Neural progenitor cell (in vitro differentiated cells): ENCODE measurements at regions not wholly inside any gene's neighbourhood (a gene's known extent, or its start where the extent isn't known, plus 50 kb on each side); places are given as distances from the start of the nearest gene placed in this dataset.

Experiments
- EZH2phosphoT487 ChIP-seq: fragments of 200-600 bp; sonication (generic); IDR thresholded peaks from 2 replicates; pipeline ENCODE4 v1.6.1; 2017; ENCODE audit warnings: antibody characterized with exemption
- TF ChIP-seq, protein P1 (sequence below): fragments of 200-600 bp; sonication (generic); IDR thresholded peaks from 2 replicates; pipeline ENCODE4 v1.5.1; 2017; ENCODE audit warnings: antibody characterized with exemption, mild to moderate bottlenecking

DNA sequence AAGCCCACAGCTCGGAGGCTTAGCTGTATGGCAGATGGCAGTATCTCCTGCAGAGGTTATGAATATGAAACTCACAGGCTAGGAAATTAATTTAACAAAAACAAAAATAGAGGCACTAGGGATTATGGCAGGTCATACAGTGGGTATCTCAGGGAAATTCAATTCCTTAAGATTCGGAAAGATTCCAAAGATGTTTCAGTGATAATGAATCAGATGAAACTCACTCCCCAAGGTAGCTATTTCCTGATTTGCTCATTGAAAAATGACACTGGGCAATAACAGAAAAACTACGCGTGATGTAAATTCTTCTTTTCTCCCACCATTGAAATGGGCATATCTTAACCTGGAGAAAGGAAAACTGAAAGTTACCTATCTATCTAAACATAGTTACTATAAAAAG is 414.1 kb downstream of the STK39 start:
- TF ChIP-seq, protein P1, sequence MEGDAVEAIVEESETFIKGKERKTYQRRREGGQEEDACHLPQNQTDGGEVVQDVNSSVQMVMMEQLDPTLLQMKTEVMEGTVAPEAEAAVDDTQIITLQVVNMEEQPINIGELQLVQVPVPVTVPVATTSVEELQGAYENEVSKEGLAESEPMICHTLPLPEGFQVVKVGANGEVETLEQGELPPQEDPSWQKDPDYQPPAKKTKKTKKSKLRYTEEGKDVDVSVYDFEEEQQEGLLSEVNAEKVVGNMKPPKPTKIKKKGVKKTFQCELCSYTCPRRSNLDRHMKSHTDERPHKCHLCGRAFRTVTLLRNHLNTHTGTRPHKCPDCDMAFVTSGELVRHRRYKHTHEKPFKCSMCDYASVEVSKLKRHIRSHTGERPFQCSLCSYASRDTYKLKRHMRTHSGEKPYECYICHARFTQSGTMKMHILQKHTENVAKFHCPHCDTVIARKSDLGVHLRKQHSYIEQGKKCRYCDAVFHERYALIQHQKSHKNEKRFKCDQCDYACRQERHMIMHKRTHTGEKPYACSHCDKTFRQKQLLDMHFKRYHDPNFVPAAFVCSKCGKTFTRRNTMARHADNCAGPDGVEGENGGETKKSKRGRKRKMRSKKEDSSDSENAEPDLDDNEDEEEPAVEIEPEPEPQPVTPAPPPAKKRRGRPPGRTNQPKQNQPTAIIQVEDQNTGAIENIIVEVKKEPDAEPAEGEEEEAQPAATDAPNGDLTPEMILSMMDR, result no peak
- TF ChIP-seq EZH2phosphoT487, result no peak
